GM18507 (cell line): ENCODE measurements at regions not wholly inside any gene's neighbourhood (a gene's known extent, or its start where the extent isn't known, plus 50 kb on each side); places are given as distances from the start of the nearest gene placed in this dataset.

Experiments
- DNase-seq: peaks from one replicate; pipeline ENCODE4 v3.0.0; 2011; ENCODE audit warnings: low read depth; ENCODE audit not compliant: insufficient read length; ENCODE audit errors: extremely low spot score
- FAIRE-seq: peaks from 2 replicates; lab custom pipeline; 2011; peaks lifted over from hg19 to GRCh38; lab: Jason Lieb, UNC

DNA sequence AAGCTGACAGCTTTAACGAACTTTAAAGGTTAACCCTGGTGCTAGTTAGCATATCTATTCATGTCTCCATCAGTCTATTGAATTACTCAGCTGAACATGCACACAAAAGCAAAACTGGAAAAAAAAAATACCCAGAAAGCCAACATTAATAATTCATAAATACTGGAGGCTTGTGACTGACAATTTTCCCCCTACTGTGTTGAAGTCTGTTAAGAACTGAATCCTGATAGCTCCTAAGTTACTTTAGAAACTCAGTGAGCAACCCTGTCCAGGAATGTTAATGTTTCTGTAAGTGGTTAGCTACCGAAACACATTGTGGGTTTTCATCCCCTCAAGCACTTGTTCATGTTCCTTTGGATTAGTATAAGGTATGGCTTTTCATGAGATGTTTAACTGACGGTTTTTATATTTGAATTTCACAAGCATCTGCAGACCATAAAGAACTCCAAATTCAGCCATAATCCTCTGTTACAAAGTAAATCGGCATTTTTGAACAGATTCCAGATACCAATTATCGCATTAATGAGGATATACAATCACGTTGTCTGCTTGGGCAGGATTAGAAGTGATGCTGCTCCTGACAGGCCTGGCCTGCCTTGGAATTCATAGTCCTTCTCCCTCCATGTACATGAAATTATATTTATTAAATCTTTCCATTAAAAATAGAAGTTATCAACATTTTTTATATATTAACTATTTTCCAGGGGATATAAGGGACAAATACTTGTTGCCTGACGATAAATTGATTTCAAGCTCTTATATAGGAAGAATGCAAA is 331.2 kb downstream of the TLE4 start:
- DNase-seq, result no peak
- no peak for FAIRE-seq

DNA sequence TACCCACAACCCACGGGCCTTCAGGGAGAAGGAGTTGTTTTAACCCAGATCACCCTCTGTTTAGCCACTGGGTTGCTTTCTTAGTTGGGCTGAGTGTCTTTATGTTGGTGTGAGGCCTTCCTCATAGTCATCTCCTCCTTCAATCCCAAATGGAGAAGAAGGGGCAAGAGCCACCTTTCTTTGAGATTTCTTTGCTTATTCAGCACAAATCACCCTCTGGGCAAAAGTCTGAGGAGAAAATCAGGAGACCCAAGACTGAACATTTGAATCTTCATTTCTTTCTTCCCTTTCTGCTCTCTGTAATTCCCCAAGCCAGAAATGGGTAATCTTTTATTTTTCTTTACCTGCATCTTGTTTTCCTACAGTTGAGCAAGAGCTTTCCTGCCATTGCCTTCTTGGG is 329.0 kb downstream of the TLE4 start:
- FAIRE-seq (no peak), DNase-seq (no peak)

DNA sequence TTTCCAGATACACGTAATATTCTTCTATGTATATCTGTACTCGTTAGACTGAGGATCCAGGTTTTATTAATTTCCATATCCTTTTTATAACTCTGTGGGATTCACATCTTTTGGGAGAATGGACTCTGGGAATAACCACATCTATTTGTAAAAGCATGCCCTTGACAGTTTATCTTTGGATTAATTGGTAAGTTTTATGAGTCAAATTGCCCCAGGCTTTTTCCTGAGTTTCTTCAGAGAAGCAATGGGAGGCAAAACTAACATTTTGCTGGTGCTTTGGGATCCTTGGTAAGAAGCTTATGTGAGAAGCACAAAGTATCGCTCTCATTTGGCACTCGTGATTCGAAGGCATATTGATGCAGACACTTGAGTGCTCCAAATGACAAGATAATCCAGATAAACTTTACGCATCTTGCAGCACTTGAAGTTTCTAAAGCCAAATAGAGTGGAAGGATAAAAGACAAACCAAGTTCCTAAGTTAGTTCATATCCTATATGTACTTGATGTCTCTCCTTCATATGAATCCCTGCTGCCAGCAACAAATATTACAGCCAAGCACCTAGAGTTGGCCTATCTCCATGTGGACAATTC is 324.7 kb downstream of the TLE4 start:
- DNase-seq (no peak), FAIRE-seq (no peak)

DNA sequence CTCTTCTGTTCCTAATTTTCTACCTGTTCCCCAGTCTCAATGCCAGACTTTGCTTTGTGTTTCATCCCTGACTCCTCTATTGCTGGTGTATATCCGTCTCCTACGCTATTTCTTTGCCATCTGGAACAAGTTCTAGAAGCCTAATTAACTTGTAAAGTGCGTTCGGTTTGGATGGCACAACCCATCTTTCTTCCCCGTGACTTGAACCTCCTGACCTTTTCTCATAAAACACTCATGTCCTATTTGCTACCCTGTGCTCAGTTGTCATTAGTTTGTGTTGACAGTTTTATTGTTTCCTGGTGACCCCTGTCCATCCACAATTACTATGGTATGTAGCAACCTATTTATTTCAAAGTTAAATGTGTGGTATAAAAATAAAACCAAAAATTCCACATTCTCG is 323.5 kb downstream of the TLE4 start:
- no peak for DNase-seq
- FAIRE-seq, result no peak

DNA sequence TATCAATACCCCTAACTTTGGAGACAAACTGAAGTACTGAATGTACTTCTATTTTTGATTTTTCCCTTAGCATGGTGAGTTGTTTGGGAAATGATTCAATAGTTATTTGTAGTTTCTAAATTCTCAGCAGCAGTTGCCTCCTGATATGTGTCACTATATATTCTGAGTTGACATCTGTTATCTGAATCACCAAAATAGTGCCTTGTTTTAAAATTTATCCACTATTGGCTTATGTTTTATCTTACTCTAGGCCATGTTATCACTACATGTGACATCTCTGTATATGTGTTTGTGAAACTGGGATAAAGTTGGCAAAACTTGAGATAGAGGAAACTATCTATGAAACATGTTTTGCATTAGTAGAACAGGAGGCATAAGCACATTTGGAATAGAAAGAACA is 317.6 kb downstream of the TLE4 start:
- DNase-seq, result no peak
- no peak for FAIRE-seq

DNA sequence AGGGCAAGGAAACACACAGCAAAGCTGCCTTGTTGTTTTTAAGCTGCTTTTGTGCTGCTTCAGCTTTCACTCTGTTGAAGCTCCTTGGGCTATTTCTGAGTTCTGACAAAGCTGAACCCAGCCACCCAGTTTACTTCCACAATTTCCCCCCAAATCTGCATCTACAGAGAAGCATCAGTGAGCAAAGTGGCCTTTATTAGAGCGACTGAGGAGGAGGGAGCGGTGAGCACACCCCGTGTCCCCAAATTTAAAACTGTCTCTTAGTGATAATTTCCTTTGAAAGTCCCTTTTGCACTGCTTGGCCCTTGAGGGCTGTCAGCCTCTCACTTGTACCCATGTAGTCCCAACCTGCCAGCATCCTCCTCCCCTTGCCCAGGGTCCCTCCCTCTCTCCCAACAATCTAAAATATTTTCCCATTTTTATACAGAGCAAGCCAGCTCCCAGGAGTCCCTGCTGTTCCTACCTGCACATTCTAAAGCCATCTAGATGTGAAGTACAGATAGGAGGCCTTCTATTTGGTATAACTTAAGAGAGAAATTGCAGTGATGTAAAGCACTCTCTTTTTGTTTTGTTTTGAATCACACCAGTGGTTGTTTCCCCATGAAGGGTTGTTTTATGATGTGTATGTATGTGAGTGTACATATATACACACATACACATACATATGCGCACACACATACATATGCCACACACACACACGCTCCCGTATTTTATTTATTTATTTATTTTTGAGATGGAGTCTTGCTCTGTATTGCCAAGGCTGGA is 313.5 kb downstream of the TLE4 start:
- DNase-seq, result no peak
- no peak for FAIRE-seq

DNA sequence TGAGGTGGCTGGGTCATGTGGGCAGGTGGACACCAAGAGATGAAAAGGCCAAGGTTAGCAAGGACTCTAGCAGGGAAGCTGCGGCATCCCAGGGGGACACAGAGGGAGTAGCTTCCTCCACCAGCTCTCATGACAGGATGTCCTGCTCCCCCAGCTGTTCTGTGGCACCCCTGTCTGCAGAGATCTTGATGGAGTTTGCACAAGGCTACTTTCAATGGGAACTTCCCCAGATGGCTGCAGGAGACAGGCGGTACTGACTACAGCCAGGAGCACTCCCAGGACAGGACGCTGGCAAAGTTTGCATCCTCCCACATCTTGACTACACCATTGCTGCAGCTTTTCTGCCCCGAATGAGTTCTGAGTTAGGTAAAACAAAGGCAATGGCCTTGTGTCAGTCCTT is 312.8 kb downstream of the TLE4 start:
- no peak for FAIRE-seq
- DNase-seq, result no peak

DNA sequence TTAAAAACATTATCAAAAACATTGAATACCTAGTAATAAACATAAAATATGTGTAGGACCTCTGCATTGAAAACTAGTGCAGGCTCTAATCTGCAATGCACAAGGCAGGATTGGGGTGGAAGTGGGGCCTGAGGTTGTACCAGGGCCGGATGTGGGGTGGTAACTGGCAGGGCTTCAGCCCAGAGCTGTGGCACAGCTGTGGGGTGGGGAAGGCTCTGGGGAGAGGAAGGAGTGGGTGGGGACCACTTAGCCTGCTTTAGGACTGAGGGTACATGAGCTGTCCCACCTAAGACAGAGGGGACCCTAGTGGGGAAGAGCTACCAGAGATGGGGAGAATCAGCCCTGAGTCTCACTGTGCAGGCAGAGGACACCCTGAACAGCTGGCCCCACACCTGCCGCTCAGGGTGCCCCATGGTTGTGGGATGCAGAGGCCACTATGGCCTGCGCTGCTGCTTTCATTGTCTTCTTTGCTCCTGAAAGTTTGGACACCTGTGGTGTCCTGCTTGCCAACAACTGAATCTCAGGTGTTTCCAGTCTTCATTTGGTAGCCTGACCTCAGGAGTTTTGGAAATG is 311.4 kb downstream of the TLE4 start:
- FAIRE-seq (no peak), DNase-seq (no peak)

DNA sequence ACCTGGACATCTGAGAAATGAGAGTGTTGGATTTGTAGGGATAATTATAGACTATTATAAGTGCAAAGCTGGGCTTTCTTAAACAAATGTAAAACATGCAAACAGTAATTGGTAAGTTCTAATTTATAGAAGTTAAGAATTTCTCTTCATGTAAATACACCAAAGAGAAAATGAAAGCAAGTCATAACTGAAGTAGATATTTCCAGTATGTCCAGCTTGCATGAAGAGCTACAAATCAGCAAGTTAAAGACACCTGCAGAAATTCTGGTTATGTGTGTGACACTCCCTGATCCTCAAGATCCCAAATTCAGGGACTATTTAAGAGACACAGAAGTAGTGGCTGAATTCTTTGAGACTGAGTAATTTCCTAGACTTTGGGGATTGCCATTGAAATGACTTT is 308.9 kb downstream of the TLE4 start:
- FAIRE-seq (no peak), DNase-seq (no peak)

DNA sequence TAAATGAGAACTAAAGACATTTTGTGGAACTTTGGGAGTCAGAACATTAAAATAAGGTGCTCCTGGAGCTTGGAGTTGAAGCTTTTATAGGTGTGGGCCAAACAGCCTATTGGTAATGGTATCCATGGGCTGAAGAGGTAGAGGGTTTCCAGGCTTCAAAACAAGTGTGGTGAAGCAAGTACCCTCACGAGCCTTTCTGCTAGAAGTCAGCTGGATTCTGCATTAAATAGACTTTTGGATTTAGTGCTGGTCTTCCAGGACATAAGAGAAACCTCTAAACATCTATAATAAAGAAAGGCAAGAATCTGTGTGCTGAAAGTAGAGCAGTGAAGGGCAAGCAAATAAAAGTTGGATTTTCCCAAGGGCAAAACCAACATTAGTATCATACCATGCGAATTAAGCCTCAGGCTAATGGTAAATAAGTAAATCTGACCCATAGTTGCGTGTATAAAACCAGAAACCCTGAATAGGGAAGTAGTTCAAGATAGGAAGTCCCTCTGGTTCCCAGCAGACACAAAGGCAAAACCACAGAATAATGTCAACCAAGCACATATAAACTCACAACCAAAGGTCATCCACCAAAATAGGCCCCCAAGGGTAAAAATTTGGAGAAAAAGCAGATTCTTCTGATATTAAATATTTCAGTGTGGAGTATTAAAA is 306.3 kb downstream of the TLE4 start:
- FAIRE-seq (no peak), DNase-seq (no peak)

DNA sequence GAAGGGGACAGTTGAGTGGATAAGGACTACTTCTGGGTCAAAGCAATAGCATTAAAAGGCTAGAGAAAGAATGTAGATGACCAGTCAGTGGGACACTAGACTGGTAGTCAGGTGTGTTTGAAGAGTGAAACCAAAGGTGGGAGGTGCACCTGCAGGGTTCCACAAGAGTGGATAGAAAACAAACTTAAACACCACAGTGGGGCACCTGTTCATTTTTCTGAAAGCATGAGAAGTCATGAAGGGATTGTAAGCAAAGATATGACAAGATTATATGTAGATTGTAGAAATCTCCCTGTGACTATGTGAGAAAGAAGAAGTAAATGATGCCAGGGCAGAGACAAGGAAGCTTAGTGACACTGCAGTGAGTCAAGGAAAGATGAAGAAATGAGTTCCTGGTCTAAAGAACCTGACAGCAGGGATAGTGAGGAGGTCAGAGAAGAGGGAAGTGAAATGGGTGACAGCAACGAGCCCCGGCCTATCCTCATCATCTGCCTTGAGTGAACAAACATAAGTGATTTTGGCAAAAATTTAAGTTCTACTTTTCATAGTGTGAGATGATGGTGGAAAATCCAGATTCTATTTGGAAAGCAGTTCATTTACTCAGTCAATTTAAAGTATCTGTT is 296.9 kb downstream of the TLE4 start:
- FAIRE-seq (no peak), DNase-seq (no peak)

DNA sequence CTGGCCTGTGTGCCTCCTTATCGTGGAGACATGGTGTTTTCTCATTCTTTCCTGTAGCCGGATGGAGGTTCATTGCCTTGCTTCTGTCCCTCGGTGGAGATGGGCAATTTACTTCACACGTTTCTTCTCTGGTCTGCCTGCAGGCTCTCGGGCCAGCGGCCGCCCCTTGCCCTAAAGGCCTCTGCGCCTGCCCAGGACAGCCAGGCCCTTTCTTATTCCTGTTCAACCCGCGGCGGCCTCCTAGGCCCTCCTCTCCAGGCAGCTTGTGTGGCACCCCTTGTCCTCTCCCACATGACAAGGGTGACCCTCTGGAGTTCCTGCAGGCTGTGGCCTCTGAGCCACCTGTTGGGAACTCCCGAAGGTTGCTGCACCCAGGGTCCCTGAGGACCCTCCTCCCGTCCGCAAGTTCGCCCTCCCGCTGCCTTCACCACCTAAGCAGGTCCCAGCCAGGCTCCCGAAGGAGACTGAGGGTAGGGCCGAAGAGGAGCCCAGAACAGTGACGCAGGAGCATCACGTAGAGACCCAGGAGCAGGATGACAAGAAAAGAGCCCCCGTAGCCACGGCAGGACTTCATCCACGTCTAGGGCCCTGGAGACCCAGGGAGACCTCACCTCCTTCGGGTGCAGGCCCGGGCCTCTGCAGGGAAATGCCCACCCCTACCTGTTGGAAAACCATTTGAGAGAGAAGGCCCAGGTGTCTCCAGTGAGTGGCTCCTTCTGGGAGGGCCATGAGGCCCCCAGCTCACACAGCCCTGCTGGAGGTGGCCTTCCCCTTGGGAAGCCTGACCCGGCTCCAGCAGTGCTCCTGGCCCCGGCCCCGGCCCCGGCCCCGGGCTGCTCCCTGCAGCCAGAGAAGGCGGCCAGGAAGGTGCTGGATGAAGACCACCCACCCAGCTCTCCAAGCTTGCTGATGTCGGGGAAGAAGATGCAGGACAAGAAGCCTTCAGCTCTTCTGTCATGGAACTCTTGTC is 291.4 kb downstream of the TLE4 start:
- DNase-seq, result no peak
- no peak for FAIRE-seq

DNA sequence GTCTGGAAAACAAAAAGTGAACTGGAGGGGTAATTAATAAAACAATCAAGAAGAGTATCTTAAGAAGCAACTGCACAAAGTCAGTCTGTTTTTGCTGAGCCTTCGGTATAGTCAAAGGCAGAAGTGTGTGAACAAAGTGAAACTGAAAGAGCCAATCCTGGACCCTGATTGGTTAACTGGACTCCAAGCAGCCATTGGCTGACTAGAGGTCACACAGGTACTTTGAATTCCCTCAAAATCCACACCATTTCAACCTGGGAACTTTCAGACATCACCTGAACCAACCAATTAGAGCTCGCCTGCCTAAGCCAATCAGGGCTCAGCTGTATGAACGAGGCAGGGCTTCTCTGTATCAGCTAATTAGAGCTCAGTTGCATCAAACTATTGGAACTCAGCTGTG is 286.7 kb downstream of the TLE4 start:
- FAIRE-seq, result peak; percentile 52
- DNase-seq, result no peak

DNA sequence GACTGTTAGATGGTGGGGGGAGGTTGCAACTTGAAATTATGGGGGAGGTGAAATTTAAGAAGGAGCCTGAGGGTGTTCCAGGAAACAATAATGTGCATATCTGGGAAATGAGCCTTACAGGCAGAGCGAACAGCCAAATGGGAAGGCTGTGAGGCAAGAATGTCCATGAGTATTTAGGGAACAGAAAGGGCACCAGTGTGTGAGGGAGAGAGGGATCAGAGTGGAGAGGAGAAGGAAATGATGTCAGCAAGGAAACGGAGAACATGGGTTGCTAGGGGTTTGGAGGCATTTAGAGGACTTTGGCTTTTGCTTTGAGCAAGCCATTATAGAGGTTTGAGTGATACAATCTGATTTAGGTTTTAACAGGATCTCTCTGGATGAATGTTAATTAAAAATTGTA is 285.4 kb downstream of the TLE4 start:
- FAIRE-seq, result no peak
- no peak for DNase-seq

DNA sequence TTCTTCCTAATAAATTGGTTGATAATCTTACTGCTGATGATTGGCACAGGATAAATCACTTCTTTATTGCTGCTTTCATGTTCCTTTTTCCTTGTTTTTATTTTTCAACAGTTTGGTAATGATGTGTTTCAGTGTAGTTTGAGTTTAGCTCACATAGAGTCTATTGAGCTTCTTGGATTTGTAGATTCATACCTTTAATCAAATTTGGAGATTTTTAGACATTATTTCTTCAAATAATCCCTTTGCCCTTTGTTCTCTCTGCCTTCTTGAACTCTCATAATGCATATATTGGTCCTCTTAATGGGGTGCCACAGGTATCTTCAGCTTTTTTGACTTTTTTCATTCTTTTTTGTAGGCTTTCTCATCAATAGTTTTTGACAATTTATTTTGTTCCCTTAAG is 275.3 kb downstream of the TLE4 start:
- FAIRE-seq (no peak), DNase-seq (no peak)

DNA sequence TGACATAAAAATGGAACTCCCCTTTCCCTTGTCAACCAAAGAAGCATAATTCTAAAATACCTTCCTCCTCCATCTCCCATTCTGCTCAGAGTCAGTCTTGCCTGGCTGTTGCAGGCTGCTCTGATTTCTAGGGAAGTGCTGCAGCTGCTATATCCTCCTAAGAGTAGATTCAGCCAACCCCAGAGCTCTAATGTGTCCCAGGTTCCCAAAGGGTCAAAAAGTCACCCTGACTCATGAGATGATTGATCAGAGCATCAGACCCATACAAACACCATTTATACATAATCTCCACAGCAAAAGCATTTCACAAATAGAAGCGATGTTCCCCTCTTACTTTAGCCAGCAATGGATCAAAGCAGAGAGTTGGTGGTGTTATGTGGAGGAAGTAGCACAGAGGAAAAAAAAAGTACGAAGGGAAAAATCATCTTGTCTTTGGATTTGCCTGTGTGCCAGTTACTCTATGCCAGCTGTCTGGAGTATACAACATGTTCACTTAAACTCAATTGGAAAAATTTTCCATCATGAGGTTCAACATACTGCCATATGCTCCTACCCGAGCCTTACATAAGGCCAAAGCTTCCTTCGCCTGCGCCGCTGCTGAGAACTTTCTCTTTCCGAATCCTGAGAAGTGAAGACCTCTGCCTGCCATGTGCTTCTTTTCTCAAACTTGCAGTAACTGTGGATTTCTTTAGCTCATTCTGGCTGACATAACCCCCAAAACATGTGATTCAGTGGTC is 258.0 kb downstream of the TLE4 start:
- FAIRE-seq, result no peak
- DNase-seq, result no peak

DNA sequence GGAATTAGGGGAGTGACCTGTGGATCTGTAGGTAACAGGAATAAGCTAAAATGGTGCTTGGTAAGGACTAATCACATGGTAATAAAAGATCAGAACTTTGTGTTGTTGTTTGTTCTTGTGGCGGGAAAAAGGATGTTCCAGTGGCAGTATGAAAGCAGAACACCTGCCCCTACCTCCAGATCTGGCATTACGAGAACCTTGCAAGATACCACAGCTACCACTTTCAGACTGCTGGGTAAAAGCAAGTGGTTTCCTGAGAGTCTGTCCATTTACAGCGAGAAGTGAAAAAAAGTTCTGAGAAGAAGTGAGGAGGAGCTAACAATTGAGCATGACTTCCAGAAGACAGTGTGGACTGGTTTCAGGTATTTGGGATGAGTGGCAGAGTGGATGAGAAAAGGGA is 252.5 kb downstream of the TLE4 start:
- FAIRE-seq (peak; percentile 63), DNase-seq (no peak)

DNA sequence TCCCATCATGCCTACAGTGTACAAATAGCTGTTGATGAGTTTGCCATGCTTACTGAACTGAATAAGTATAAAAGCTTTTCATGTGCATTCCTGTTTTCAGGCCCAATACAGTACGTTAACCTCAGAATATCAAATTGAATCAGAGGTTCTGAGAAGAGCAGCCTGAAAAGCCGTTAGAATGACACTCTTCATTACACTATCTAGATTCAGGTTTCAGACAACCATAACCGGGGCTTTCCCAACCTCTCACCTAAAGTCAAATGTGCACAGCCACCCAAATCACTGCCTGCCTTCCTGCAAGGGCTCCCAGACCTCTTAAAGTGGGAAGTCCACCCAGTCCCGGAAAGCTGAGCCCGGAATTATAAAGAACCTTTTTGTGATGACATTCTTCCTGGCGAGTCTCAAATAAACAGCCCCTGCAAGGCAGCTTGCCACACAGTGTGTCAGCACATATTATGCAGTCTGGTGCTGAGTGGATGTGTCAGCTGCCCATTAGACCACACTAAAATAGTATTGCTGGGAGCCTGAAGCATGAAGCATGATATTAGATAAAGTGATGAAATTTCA is 245.8 kb downstream of the TLE4 start:
- peak; percentile 81 for FAIRE-seq
- peak; percentile 11 for DNase-seq
